A549 (cell line): ENCODE measurements at regions not wholly inside any gene's neighbourhood (a gene's known extent, or its start where the extent isn't known, plus 50 kb on each side); places are given as distances from the start of the nearest gene placed in this dataset.
"Not testable (repeated sequence)": the region's sequence is repeated elsewhere in the genome, so short reads cannot be mapped to it uniquely, and the experiment has no call there.

ENCODE experiments used
- CHD4 ChIP-seq: fragments of 200-600 bp; sonication (generic); IDR thresholded peaks from 2 replicates; pipeline ENCODE4 v1.6.1; 2016; ENCODE audit warnings: antibody characterized with exemption, mild to moderate bottlenecking, borderline replicate concordance
- CTCF ChIP-seq: fragments of >200 bp; sonication (Bioruptor Twin); formaldehyde crosslinking; IDR thresholded peaks from 3 replicates; pipeline ENCODE4 v1.5.1; 2016
- ELK1 ChIP-seq: fragments of 150-350 bp; IDR thresholded peaks from 2 replicates; pipeline ENCODE4 v1.6.1; 2014; ENCODE audit warnings: low read depth, mild to moderate bottlenecking, low read length
- EP300 ChIP-seq, 2 experiments: fragments of >200 bp; sonication (Bioruptor Twin); formaldehyde crosslinking; IDR thresholded peaks; 2 replicates in 1 of 2; 3 replicates in 1 of 2; pipeline ENCODE4 v1.6.1; 2016 to 2017
- FOSB ChIP-seq: fragments of 250-450 bp; sonication (Bioruptor Pico); IDR thresholded peaks from 2 replicates; pipeline ENCODE4 v1.5.0; 2020; ENCODE audit warnings: mild to moderate bottlenecking, moderate library complexity
- HDAC2 ChIP-seq: fragments of 200-600 bp; sonication (generic); IDR thresholded peaks from 2 replicates; pipeline ENCODE4 v1.6.1; 2016
- MAX ChIP-seq: IDR thresholded peaks from 2 replicates; pipeline ENCODE4 v1.6.1; 2012
- MYC ChIP-seq: IDR thresholded peaks from 2 replicates; pipeline ENCODE4 v1.6.1; 2012; ENCODE audit warnings: mild to moderate bottlenecking, inconsistent platforms, low read length, improper control_type of control experiment, borderline replicate concordance
- NR3C1 ChIP-seq: fragments of >200 bp; sonication (Bioruptor Twin); formaldehyde crosslinking; IDR thresholded peaks from 3 replicates; pipeline ENCODE4 v1.6.1; 2017
- POLR2A ChIP-seq: IDR thresholded peaks from 2 replicates; pipeline ENCODE4 v1.6.1; 2012; ENCODE audit warnings: mild to moderate bottlenecking, low read length
- POLR2AphosphoS2 ChIP-seq: conservative IDR thresholded peaks from 2 replicates; pipeline ENCODE4 v1.6.1; 2012; ENCODE audit warnings: low read length, improper control_type of control experiment, inconsistent platforms
- REST ChIP-seq: fragments of 200-600 bp; sonication (generic); IDR thresholded peaks from 2 replicates; pipeline ENCODE4 v1.6.1; 2016; ENCODE audit warnings: antibody characterized with exemption, mild to moderate bottlenecking, moderate library complexity

- not testable (repeated sequence) for TF ChIP-seq POLR2A; ELK1; HDAC2; CTCF; POLR2AphosphoS2; NR3C1; REST; FOSB (CRISPR knock-in tag); EP300 (IDR thresholded peaks at IDR 0.05); CHD4; MAX; MYC
Observed at GRCh38 chr3:34112261-34112660, 313.8 kb downstream of the PDCD6IP start.
